Lower leg skin (tissue), 3 donors: ENCODE measurements at regions not wholly inside any gene's neighbourhood (a gene's known extent, or its start where the extent isn't known, plus 50 kb on each side); places are given as distances from the start of the nearest gene placed in this dataset.

Source experiments
- POLR2A ChIP-seq, 2 donors: fragments of 450-650 bp; IDR thresholded peaks; one replicate each; pipeline ENCODE4 v1.6.1; 2016 to 2017; ENCODE audit warnings: antibody characterized with exemption in 2 of 2, mild to moderate bottlenecking in 1 of 2, moderate library complexity in 1 of 2
- TF ChIP-seq, protein P1 (sequence below), 3 donors: fragments of 450-650 bp; IDR thresholded peaks; one replicate each; pipeline ENCODE4 v1.5.1; 2016; ENCODE audit warnings: antibody characterized with exemption in 3 of 3, mild to moderate bottlenecking in 3 of 3, moderate library complexity in 2 of 3

- TF ChIP-seq, protein P1, sequence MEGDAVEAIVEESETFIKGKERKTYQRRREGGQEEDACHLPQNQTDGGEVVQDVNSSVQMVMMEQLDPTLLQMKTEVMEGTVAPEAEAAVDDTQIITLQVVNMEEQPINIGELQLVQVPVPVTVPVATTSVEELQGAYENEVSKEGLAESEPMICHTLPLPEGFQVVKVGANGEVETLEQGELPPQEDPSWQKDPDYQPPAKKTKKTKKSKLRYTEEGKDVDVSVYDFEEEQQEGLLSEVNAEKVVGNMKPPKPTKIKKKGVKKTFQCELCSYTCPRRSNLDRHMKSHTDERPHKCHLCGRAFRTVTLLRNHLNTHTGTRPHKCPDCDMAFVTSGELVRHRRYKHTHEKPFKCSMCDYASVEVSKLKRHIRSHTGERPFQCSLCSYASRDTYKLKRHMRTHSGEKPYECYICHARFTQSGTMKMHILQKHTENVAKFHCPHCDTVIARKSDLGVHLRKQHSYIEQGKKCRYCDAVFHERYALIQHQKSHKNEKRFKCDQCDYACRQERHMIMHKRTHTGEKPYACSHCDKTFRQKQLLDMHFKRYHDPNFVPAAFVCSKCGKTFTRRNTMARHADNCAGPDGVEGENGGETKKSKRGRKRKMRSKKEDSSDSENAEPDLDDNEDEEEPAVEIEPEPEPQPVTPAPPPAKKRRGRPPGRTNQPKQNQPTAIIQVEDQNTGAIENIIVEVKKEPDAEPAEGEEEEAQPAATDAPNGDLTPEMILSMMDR (IDR thresholded peaks at IDR 0.05) = no peak
- TF ChIP-seq POLR2A (IDR thresholded peaks at IDR 0.05) = no peak
Measured at GRCh38 chr3:162391301-162391700, 894.7 kb downstream of the OTOL1 start.
